ENCODE measurements at regions not wholly inside any gene's neighbourhood (a gene's known extent, or its start where the extent isn't known, plus 50 kb on each side); places are given as distances from the start of the nearest gene placed in this dataset.

- ChIA-PET POLR2A (no interaction called here), CTCF (no interaction called here)
- no peak overlapping the region for H3K27ac ChIP-seq (ENCODE audit: insufficient read depth in 1 of 2, low read depth in 1 of 2, low read length in 2 of 2, poor library complexity in 1 of 2, severe bottlenecking in 2 of 2)
- H3K4me3 ChIP-seq (ENCODE audit: control insufficient read depth in 1 of 7, extremely low read depth in 1 of 7, insufficient read depth in 4 of 7, low read depth in 2 of 7, low read length in 6 of 7), result no peak overlapping the region
- no peak for DNase-seq
- H3K4me1 ChIP-seq (ENCODE audit: control extremely low read depth in 1 of 4, control insufficient read depth in 4 of 4, insufficient read depth in 4 of 4, low read length in 3 of 4), result no peaks in the 10 kb centered on the region
- H3K27me3 ChIP-seq (replicated peaks in 2 of 5; ENCODE audit: control insufficient read depth in 4 of 5, insufficient read depth in 5 of 5, low read length in 4 of 5), result no peaks in the 10 kb centered on the region
- H3K9me3 ChIP-seq (ENCODE audit: control extremely low read depth in 1 of 5, control insufficient read depth in 4 of 5, insufficient read depth in 2 of 5, low read depth in 1 of 5, low read length in 4 of 5), result no peaks in the 10 kb centered on the region
- no peaks in the 10 kb centered on the region for H3K36me3 ChIP-seq (ENCODE audit: control insufficient read depth in 4 of 4, insufficient read depth in 4 of 4, low read length in 3 of 4)
These were observed 1422.5 kb upstream of the ADGRB3 start for GRCh38 chr6:67212584-67212983.

- Histone ChIP-seq H3K4me1 (ENCODE audit: control extremely low read depth in 1 of 4, control insufficient read depth in 4 of 4, insufficient read depth in 4 of 4, low read length in 3 of 4) (no peaks in the 10 kb centered on the region), H3K27ac (ENCODE audit: insufficient read depth in 1 of 2, low read depth in 1 of 2, low read length in 2 of 2, poor library complexity in 1 of 2, severe bottlenecking in 2 of 2) (no peak overlapping the region), H3K36me3 (ENCODE audit: control insufficient read depth in 4 of 4, insufficient read depth in 4 of 4, low read length in 3 of 4) (no peaks in the 10 kb centered on the region), H3K9me3 (ENCODE audit: control extremely low read depth in 1 of 5, control insufficient read depth in 4 of 5, insufficient read depth in 2 of 5, low read depth in 1 of 5, low read length in 4 of 5) (no peaks in the 10 kb centered on the region), H3K27me3 (replicated peaks in 2 of 5; ENCODE audit: control insufficient read depth in 4 of 5, insufficient read depth in 5 of 5, low read length in 4 of 5) (no peaks in the 10 kb centered on the region), H3K4me3 (ENCODE audit: control insufficient read depth in 1 of 7, extremely low read depth in 1 of 7, insufficient read depth in 4 of 7, low read depth in 2 of 7, low read length in 6 of 7) (no peak overlapping the region)
- ChIA-PET POLR2A (no interaction called here), CTCF (no interaction called here)
- WGBS (ENCODE audit: insufficient coverage), result 86% methylated on average over 1 of the region's 1 CpG
- no peak for DNase-seq
These were observed 1424.6 kb upstream of the ADGRB3 start for GRCh38 chr6:67210450-67210849.

DNA sequence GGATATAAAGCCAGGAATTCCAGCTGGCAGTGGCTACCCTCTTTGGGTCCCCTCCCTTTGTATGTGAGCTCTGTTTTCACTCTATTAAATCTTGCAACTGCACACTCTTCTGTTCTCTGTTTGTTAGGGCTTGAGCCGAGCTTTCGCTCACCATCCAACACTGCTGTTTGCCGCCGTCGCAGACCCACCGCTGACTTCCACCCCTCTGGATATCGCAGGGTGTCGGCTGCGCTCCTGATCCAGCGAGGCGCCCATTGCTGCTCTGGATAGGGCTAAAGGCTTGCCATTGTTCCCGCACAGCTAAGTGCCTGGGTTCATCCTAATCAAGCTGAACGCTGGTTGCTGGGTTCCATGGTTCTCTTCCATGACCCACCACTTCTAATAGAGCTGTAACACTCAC lies 1433.5 kb upstream of the ADGRB3 start:
- CTCF ChIA-PET, result no interaction called here

GRCh38 chr6:67200626-67201403 lies 1434.3 kb upstream of the ADGRB3 start:
- 98% methylated on average over 6 of the region's 7 CpGs for WGBS (ENCODE audit: insufficient coverage)
- ChIA-PET CTCF (no interaction called here), POLR2A (no interaction called here)
- Histone ChIP-seq H3K4me3 (ENCODE audit: control insufficient read depth in 1 of 7, extremely low read depth in 1 of 7, insufficient read depth in 4 of 7, low read depth in 2 of 7, low read length in 6 of 7) (no peak overlapping the region), H3K9me3 (ENCODE audit: control extremely low read depth in 1 of 5, control insufficient read depth in 4 of 5, insufficient read depth in 2 of 5, low read depth in 1 of 5, low read length in 4 of 5) (peaks cover 0 to 8% (median 2%) of the 10 kb centered on the region in 5 experiments), H3K27ac (ENCODE audit: insufficient read depth in 1 of 2, low read depth in 1 of 2, low read length in 2 of 2, poor library complexity in 1 of 2, severe bottlenecking in 2 of 2) (no peak overlapping the region), H3K4me1 (ENCODE audit: control extremely low read depth in 1 of 4, control insufficient read depth in 4 of 4, insufficient read depth in 4 of 4, low read length in 3 of 4) (no peaks in the 10 kb centered on the region), H3K36me3 (ENCODE audit: control insufficient read depth in 4 of 4, insufficient read depth in 4 of 4, low read length in 3 of 4) (no peaks in the 10 kb centered on the region), H3K27me3 (replicated peaks in 2 of 5; ENCODE audit: control insufficient read depth in 4 of 5, insufficient read depth in 5 of 5, low read length in 4 of 5) (no peaks in the 10 kb centered on the region)
- DNase-seq, result no peak

More for the DNA sequence above, 1433.5 kb upstream of the ADGRB3 start:
- no peak overlapping the region for H3K4me3 ChIP-seq (ENCODE audit: control insufficient read depth in 1 of 7, extremely low read depth in 1 of 7, insufficient read depth in 4 of 7, low read depth in 2 of 7, low read length in 6 of 7)
- H3K9me3 ChIP-seq (ENCODE audit: control extremely low read depth in 1 of 5, control insufficient read depth in 4 of 5, insufficient read depth in 2 of 5, low read depth in 1 of 5, low read length in 4 of 5), result peaks cover 0 to 8% (median 2%) of the 10 kb centered on the region in 5 experiments
- H3K27me3 ChIP-seq (replicated peaks in 2 of 5; ENCODE audit: control insufficient read depth in 4 of 5, insufficient read depth in 5 of 5, low read length in 4 of 5), result no peaks in the 10 kb centered on the region
- no peaks in the 10 kb centered on the region for H3K4me1 ChIP-seq (ENCODE audit: control extremely low read depth in 1 of 4, control insufficient read depth in 4 of 4, insufficient read depth in 4 of 4, low read length in 3 of 4)
- no peaks in the 10 kb centered on the region for H3K36me3 ChIP-seq (ENCODE audit: control insufficient read depth in 4 of 4, insufficient read depth in 4 of 4, low read length in 3 of 4)
- 97% methylated on average over 13 of the region's 13 CpGs for WGBS (ENCODE audit: insufficient coverage)
- no peak for DNase-seq
- POLR2A ChIA-PET, result no interaction called here
- H3K27ac ChIP-seq (ENCODE audit: insufficient read depth in 1 of 2, low read depth in 1 of 2, low read length in 2 of 2, poor library complexity in 1 of 2, severe bottlenecking in 2 of 2), result no peak overlapping the region

DNA sequence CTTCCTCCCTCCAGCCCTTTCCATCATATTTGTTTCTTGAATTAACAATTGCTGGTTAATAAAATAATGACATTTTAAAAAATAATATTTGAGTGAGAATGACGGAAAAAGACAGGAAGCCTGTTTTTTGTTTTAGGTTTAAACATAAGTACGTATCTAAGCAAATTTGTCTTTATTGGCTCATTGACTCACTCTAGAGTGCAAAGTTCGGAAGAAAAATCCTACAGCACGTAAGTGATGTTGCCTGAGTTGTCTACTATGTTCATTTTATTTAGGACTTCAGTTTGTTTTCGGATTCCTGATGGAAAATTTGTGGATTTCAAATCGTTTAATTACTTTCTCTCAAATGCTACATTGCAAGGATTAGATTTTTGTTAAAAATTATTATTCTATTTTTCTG lies 1435.7 kb upstream of the ADGRB3 start:
- Histone ChIP-seq H3K36me3 (ENCODE audit: control insufficient read depth in 4 of 4, insufficient read depth in 4 of 4, low read length in 3 of 4) (no peaks in the 10 kb centered on the region), H3K4me3 (ENCODE audit: control insufficient read depth in 1 of 7, extremely low read depth in 1 of 7, insufficient read depth in 4 of 7, low read depth in 2 of 7, low read length in 6 of 7) (no peak overlapping the region), H3K27me3 (replicated peaks in 2 of 5; ENCODE audit: control insufficient read depth in 4 of 5, insufficient read depth in 5 of 5, low read length in 4 of 5) (no peaks in the 10 kb centered on the region), H3K9me3 (ENCODE audit: control extremely low read depth in 1 of 5, control insufficient read depth in 4 of 5, insufficient read depth in 2 of 5, low read depth in 1 of 5, low read length in 4 of 5) (peaks cover 0 to 8% (median 2%) of the 10 kb centered on the region in 5 experiments), H3K4me1 (ENCODE audit: control extremely low read depth in 1 of 4, control insufficient read depth in 4 of 4, insufficient read depth in 4 of 4, low read length in 3 of 4) (no peaks in the 10 kb centered on the region), H3K27ac (ENCODE audit: insufficient read depth in 1 of 2, low read depth in 1 of 2, low read length in 2 of 2, poor library complexity in 1 of 2, severe bottlenecking in 2 of 2) (no peak overlapping the region)
- POLR2A ChIA-PET, result no interaction called here
- WGBS (ENCODE audit: insufficient coverage), result 94% methylated on average over 3 of the region's 6 CpGs
- CTCF ChIA-PET, result no interaction called here
- DNase-seq, result no peak

GRCh38 chr6:67190733-67191132 lies 1444.3 kb upstream of the ADGRB3 start:
- no peaks in the 10 kb centered on the region for H3K27me3 ChIP-seq (replicated peaks in 2 of 5; ENCODE audit: control insufficient read depth in 4 of 5, insufficient read depth in 5 of 5, low read length in 4 of 5)
- H3K27ac ChIP-seq (ENCODE audit: insufficient read depth in 1 of 2, low read depth in 1 of 2, low read length in 2 of 2, poor library complexity in 1 of 2, severe bottlenecking in 2 of 2), result no peak overlapping the region
- CTCF ChIA-PET, result no interaction called here
- H3K9me3 ChIP-seq (ENCODE audit: control extremely low read depth in 1 of 5, control insufficient read depth in 4 of 5, insufficient read depth in 2 of 5, low read depth in 1 of 5, low read length in 4 of 5), result no peaks in the 10 kb centered on the region
- no peaks in the 10 kb centered on the region for H3K36me3 ChIP-seq (ENCODE audit: control insufficient read depth in 4 of 4, insufficient read depth in 4 of 4, low read length in 3 of 4)
- POLR2A ChIA-PET, result no interaction called here
- H3K4me3 ChIP-seq (ENCODE audit: control insufficient read depth in 1 of 7, extremely low read depth in 1 of 7, insufficient read depth in 4 of 7, low read depth in 2 of 7, low read length in 6 of 7), result no peak overlapping the region
- DNase-seq, result no peak
- H3K4me1 ChIP-seq (ENCODE audit: control extremely low read depth in 1 of 4, control insufficient read depth in 4 of 4, insufficient read depth in 4 of 4, low read length in 3 of 4), result no peaks in the 10 kb centered on the region

- Histone ChIP-seq H3K27ac (ENCODE audit: insufficient read depth in 1 of 2, low read depth in 1 of 2, low read length in 2 of 2, poor library complexity in 1 of 2, severe bottlenecking in 2 of 2) (no peak overlapping the region), H3K4me1 (ENCODE audit: control extremely low read depth in 1 of 4, control insufficient read depth in 4 of 4, insufficient read depth in 4 of 4, low read length in 3 of 4) (no peaks in the 10 kb centered on the region), H3K27me3 (replicated peaks in 2 of 5; ENCODE audit: control insufficient read depth in 4 of 5, insufficient read depth in 5 of 5, low read length in 4 of 5) (no peaks in the 10 kb centered on the region), H3K4me3 (ENCODE audit: control insufficient read depth in 1 of 7, extremely low read depth in 1 of 7, insufficient read depth in 4 of 7, low read depth in 2 of 7, low read length in 6 of 7) (no peak overlapping the region), H3K36me3 (ENCODE audit: control insufficient read depth in 4 of 4, insufficient read depth in 4 of 4, low read length in 3 of 4) (no peaks in the 10 kb centered on the region), H3K9me3 (ENCODE audit: control extremely low read depth in 1 of 5, control insufficient read depth in 4 of 5, insufficient read depth in 2 of 5, low read depth in 1 of 5, low read length in 4 of 5) (no peaks in the 10 kb centered on the region)
- POLR2A ChIA-PET, result no interaction called here
- CTCF ChIA-PET, result no interaction called here
- WGBS (ENCODE audit: insufficient coverage), result 83% methylated on average over 1 of the region's 1 CpG
- DNase-seq, result peak in 2 of 3 donors; percentile 1 to 35
These were observed 1450.7 kb upstream of the ADGRB3 start for GRCh38 chr6:67184405-67184804.

Data from common myeloid progenitor, CD34-positive (primary cell).